ENCODE measurements at regions not wholly inside any gene's neighbourhood (a gene's known extent, or its start where the extent isn't known, plus 50 kb on each side); places are given as distances from the start of the nearest gene placed in this dataset.

- no peaks in the 10 kb centered on the region for H3K4me1 ChIP-seq (ENCODE audit: control insufficient read depth in 2 of 2, insufficient read depth in 2 of 2, low read length in 2 of 2)
- H3K4me3 Mint-ChIP-seq: no peak overlapping the region
- H3K4me1 Mint-ChIP-seq: no peaks in the 10 kb centered on the region
- H3K27me3 ChIP-seq (replicated peaks in 1 of 4; ENCODE audit: control extremely low read depth in 1 of 4, control insufficient read depth in 3 of 4, insufficient read depth in 4 of 4, low read length in 3 of 4): no peaks in the 10 kb centered on the region
- ChIA-PET POLR2A (no interaction called here), CTCF (no interaction called here)
- H3K9me3 ChIP-seq (ENCODE audit: control extremely low read depth in 1 of 3, control insufficient read depth in 2 of 3, insufficient read depth in 1 of 3, low read length in 2 of 3): peaks cover 0 to 7% (median 2%) of the 10 kb centered on the region in 3 donors
- H2AFZ ChIP-seq (ENCODE audit: insufficient read depth, low read depth, low read length, poor library complexity, severe bottlenecking): no peak overlapping the region
- H3K9me3 Mint-ChIP-seq (ENCODE audit: insufficient read depth): no peaks in the 10 kb centered on the region
- no peak overlapping the region for H3K27ac ChIP-seq (ENCODE audit: low read length in 2 of 2)
- no peaks in the 10 kb centered on the region for H3K79me2 ChIP-seq (ENCODE audit: control insufficient read depth, insufficient read depth, low read length)
- DNase-seq (no peak), ATAC-seq (ENCODE audit: low read depth) (no peak)
- WGBS (ENCODE audit: insufficient coverage): 85% methylated on average over 16 of the region's 18 CpGs
- no peak overlapping the region for H3K4me3 ChIP-seq (ENCODE audit: control extremely low read depth in 1 of 5, extremely low read depth in 1 of 5, insufficient read depth in 1 of 5, low read depth in 2 of 5, low read length in 4 of 5)
- intact Hi-C loops (cut with micrococcal nuclease): no loop called here
- H3K36me3 ChIP-seq (replicated peaks in 1 of 2; ENCODE audit: control extremely low read depth in 1 of 2, control insufficient read depth in 1 of 2, extremely low read depth in 1 of 2, insufficient read depth in 2 of 2, low read length in 1 of 2): no peaks in the 10 kb centered on the region
- H4K20me1 ChIP-seq (ENCODE audit: control insufficient read depth, insufficient read depth, low read length, poor library complexity, severe bottlenecking): no peaks in the 10 kb centered on the region
- TF ChIP-seq EZH2 (IDR thresholded peaks at IDR 0.05; ENCODE audit: borderline replicate concordance, insufficient read depth, low read depth, low read length, poor library complexity, severe bottlenecking): no peak
- no peak for TF ChIP-seq CTCF (IDR thresholded peaks at IDR 0.05)
- H3K27ac Mint-ChIP-seq: no peak overlapping the region
- no peaks in the 10 kb centered on the region for H3K27me3 Mint-ChIP-seq
- H3K4me2 ChIP-seq (replicated peaks; ENCODE audit: low read depth, low read length, poor library complexity, severe bottlenecking): no peak overlapping the region
- H3K9ac ChIP-seq (ENCODE audit: low read length): no peak overlapping the region
These were observed 256.3 kb upstream of the IRF2BP2 start for GRCh38 chr1:234866007-234866866.

GRCh38 chr1:234865171-234866006 is 255.4 kb upstream of the IRF2BP2 start:
- CTCF ChIA-PET: no interaction called here
- Histone ChIP-seq H4K20me1 (ENCODE audit: control insufficient read depth, insufficient read depth, low read length, poor library complexity, severe bottlenecking) (no peaks in the 10 kb centered on the region), H3K27ac (ENCODE audit: low read length in 2 of 2) (no peak overlapping the region), H3K9ac (ENCODE audit: low read length) (no peak overlapping the region), H2AFZ (ENCODE audit: insufficient read depth, low read depth, low read length, poor library complexity, severe bottlenecking) (no peak overlapping the region), H3K79me2 (ENCODE audit: control insufficient read depth, insufficient read depth, low read length) (no peaks in the 10 kb centered on the region), H3K36me3 (replicated peaks in 1 of 2; ENCODE audit: control extremely low read depth in 1 of 2, control insufficient read depth in 1 of 2, extremely low read depth in 1 of 2, insufficient read depth in 2 of 2, low read length in 1 of 2) (no peaks in the 10 kb centered on the region), H3K4me2 (replicated peaks; ENCODE audit: low read depth, low read length, poor library complexity, severe bottlenecking) (no peak overlapping the region), H3K4me1 (ENCODE audit: control insufficient read depth in 2 of 2, insufficient read depth in 2 of 2, low read length in 2 of 2) (no peaks in the 10 kb centered on the region), H3K4me3 (ENCODE audit: control extremely low read depth in 1 of 5, extremely low read depth in 1 of 5, insufficient read depth in 1 of 5, low read depth in 2 of 5, low read length in 4 of 5) (no peak overlapping the region), H3K9me3 (ENCODE audit: control extremely low read depth in 1 of 3, control insufficient read depth in 2 of 3, insufficient read depth in 1 of 3, low read length in 2 of 3) (peaks cover 0 to 11% (median 2%) of the 10 kb centered on the region in 3 donors), H3K27me3 (replicated peaks in 1 of 4; ENCODE audit: control extremely low read depth in 1 of 4, control insufficient read depth in 3 of 4, insufficient read depth in 4 of 4, low read length in 3 of 4) (no peaks in the 10 kb centered on the region)
- H3K27me3 Mint-ChIP-seq: no peaks in the 10 kb centered on the region
- intact Hi-C loops (cut with micrococcal nuclease): no loop called here
- no peaks in the 10 kb centered on the region for H3K4me1 Mint-ChIP-seq
- TF ChIP-seq CTCF (IDR thresholded peaks at IDR 0.05) (no peak), EZH2 (IDR thresholded peaks at IDR 0.05; ENCODE audit: borderline replicate concordance, insufficient read depth, low read depth, low read length, poor library complexity, severe bottlenecking) (no peak)
- H3K27ac Mint-ChIP-seq: no peak overlapping the region
- no peak for ATAC-seq (ENCODE audit: low read depth)
- H3K4me3 Mint-ChIP-seq: no peak overlapping the region
- POLR2A ChIA-PET: no interaction called here
- DNase-seq: no peak
- 100% methylated on average over 5 of the region's 7 CpGs for WGBS (ENCODE audit: insufficient coverage)
- H3K9me3 Mint-ChIP-seq (ENCODE audit: insufficient read depth): no peaks in the 10 kb centered on the region
